HG02970 (cell line): ENCODE measurements at regions not wholly inside any gene's neighbourhood (a gene's known extent, or its start where the extent isn't known, plus 50 kb on each side); places are given as distances from the start of the nearest gene placed in this dataset.

ENCODE experiments used
- ATAC-seq: cut with Tn5 transposase; IDR thresholded peaks from one replicate; pipeline ENCODE4 v1.9.1; 2021; ENCODE audit warnings: mild to moderate bottlenecking, moderate library complexity, moderate number of reproducible peaks; ENCODE audit not compliant: unreplicated experiment, low FRiP score

- no peak for ATAC-seq
These were observed 144.9 kb downstream of the ELAPOR2 start for GRCh38 chr7:86914551-86914950.
